GM12878 (cell line): ENCODE measurements at regions not wholly inside any gene's neighbourhood (a gene's known extent, or its start where the extent isn't known, plus 50 kb on each side); places are given as distances from the start of the nearest gene placed in this dataset.

Experiments used
- ATAC-seq: fragments of 200-7000 bp; cut with Tn5 transposase; 3 replicates; pipeline ENCODE4 v1.9.1; 2020; ENCODE audit warnings: mild to moderate bottlenecking, moderate library complexity
- BruUV-seq: library from RNA; stranded (reverse); fragments of 400-500 nt; replicated peaks from 2 replicates; lab custom pipeline; 2021; lab: Mats Ljungman, UMichigan
- CTCF ChIA-PET: fragments of 300-600 bp; sonication (Branson Sonifier 250); formaldehyde crosslinking; extraction: SDS; loops from one replicate; lab custom pipeline; 2021; ENCODE audit warnings: inconsistent platforms; lab: Yijun Ruan, JAX
- POLR2A ChIA-PET: fragments of 350-600 bp; formaldehyde crosslinking; extraction: SDS; loops from one replicate; lab custom pipeline; 2021; ENCODE audit warnings: inconsistent platforms; lab: Charles Lee
- RAD21 ChIA-PET: fragments of 300-600 bp; sonication (Branson Sonifier 250); formaldehyde crosslinking; loops from one replicate; lab custom pipeline; 2023; ENCODE audit warnings: antibody characterized with exemption; ENCODE audit not compliant: unreplicated experiment; lab: Charles Lee
- SMC1A ChIA-PET: fragments of 300-600 bp; sonication (Branson Sonifier 250); formaldehyde crosslinking; loops from one replicate; lab custom pipeline; 2023; ENCODE audit not compliant: unreplicated experiment, uncharacterized antibody; lab: Charles Lee
- DNase-seq: peaks from one replicate; pipeline ENCODE4 v3.0.0-alpha.2; 2011; ENCODE audit warnings: low read depth, low spot score
- FAIRE-seq: peaks from 3 replicates; lab custom pipeline; 2011; peaks lifted over from hg19 to GRCh38; lab: Jason Lieb, UNC
- H2AFZ ChIP-seq: 2 replicates; pipeline ENCODE4 v1.6.0; 2011; ENCODE audit warnings: low read depth, low read length, control low read depth; ENCODE audit not compliant: control insufficient read depth
- H3K27ac ChIP-seq: 2 replicates; pipeline ENCODE4 v1.5.1; 2011; ENCODE audit warnings: control low read depth; ENCODE audit not compliant: control insufficient read depth, insufficient read depth
- H3K27me3 ChIP-seq, 2 experiments: replicated peaks in 1 of 2; 2 replicates each; pipeline versions ENCODE4 v1.6.0 to v1.6.1; 2011; ENCODE audit warnings: low read length in 1 of 2; ENCODE audit not compliant: control insufficient read depth in 2 of 2, insufficient read depth in 2 of 2
- H3K36me3 ChIP-seq, 2 experiments: 2 replicates each; pipeline ENCODE4 v1.5.1; 2011; ENCODE audit warnings: low read length in 1 of 2; ENCODE audit not compliant: control insufficient read depth in 2 of 2, insufficient read depth in 2 of 2
- H3K4me1 ChIP-seq: 2 replicates; pipeline ENCODE4 v1.6.1; 2011; ENCODE audit warnings: mild to moderate bottlenecking, low read length, moderate library complexity, mixed read lengths; ENCODE audit not compliant: control insufficient read depth, insufficient read depth
- H3K4me2 ChIP-seq: 2 replicates; pipeline ENCODE4 v1.6.0; 2011; ENCODE audit warnings: control low read depth; ENCODE audit not compliant: control insufficient read depth, insufficient read depth
- H3K4me3 ChIP-seq: fragments of 200-600 bp; sonication (generic); 2 replicates; pipeline ENCODE4 v1.5.1; 2016
- H3K79me2 ChIP-seq: 2 replicates; pipeline ENCODE4 v1.6.0; 2011; ENCODE audit warnings: low read length; ENCODE audit not compliant: control insufficient read depth, insufficient read depth
- H3K9ac ChIP-seq: 2 replicates; pipeline ENCODE4 v1.8.0; 2011; ENCODE audit warnings: low read length, control low read depth, mixed read lengths; ENCODE audit not compliant: control insufficient read depth, insufficient read depth
- H3K9me3 ChIP-seq: replicated peaks from 3 replicates; pipeline ENCODE4 v1.5.1; 2011; ENCODE audit warnings: mild to moderate bottlenecking, low read length; ENCODE audit not compliant: control insufficient read depth, insufficient read depth
- H4K20me1 ChIP-seq: 2 replicates; pipeline ENCODE4 v1.6.0; 2011; ENCODE audit not compliant: control insufficient read depth, insufficient read depth
- EZH2 ChIP-seq: IDR thresholded peaks from 2 replicates; pipeline ENCODE4 v1.6.1; 2012; ENCODE audit warnings: low read depth, mild to moderate bottlenecking, control low read depth, inconsistent platforms, low read length, borderline replicate concordance; ENCODE audit not compliant: control insufficient read depth
- HSF1 ChIP-seq: fragments of 150-350 bp; IDR thresholded peaks from 2 replicates; pipeline ENCODE4 v1.6.1; 2014; ENCODE audit warnings: mild to moderate bottlenecking, low read depth, low read length
- IRF4 ChIP-seq: IDR thresholded peaks from 2 replicates; pipeline ENCODE4 v1.6.1; 2011; ENCODE audit warnings: low read depth, low read length
- LARP7 ChIP-seq: fragments of 450-650 bp; IDR thresholded peaks from 2 replicates; pipeline ENCODE4 v1.6.1; 2017; ENCODE audit warnings: mild to moderate bottlenecking
- MXI1 ChIP-seq: fragments of 150-350 bp; IDR thresholded peaks from 2 replicates; pipeline ENCODE4 v1.6.1; 2011; ENCODE audit warnings: low read depth, mild to moderate bottlenecking, inconsistent platforms, low read length, improper control_type of control experiment
- NBN ChIP-seq: fragments of 450-650 bp; IDR thresholded peaks from 2 replicates; pipeline ENCODE4 v1.6.1; 2016
- RAD21 ChIP-seq: IDR thresholded peaks from 2 replicates; pipeline ENCODE4 v1.6.1; 2011; ENCODE audit warnings: mild to moderate bottlenecking, low read depth, low read length, moderate library complexity; ENCODE audit not compliant: insufficient read depth
- RELB ChIP-seq: fragments of 450-650 bp; IDR thresholded peaks from 2 replicates; pipeline ENCODE4 v1.6.1; 2017; ENCODE audit warnings: low read depth, mild to moderate bottlenecking, moderate library complexity
- RFX5 ChIP-seq: IDR thresholded peaks from 2 replicates; pipeline ENCODE4 v1.6.1; 2011; ENCODE audit warnings: low read depth, low read length, improper control_type of control experiment
- RUNX3 ChIP-seq: IDR thresholded peaks from 2 replicates; pipeline ENCODE4 v1.6.1; 2012; ENCODE audit warnings: low read length, inconsistent platforms
- SPI1 ChIP-seq: IDR thresholded peaks from 2 replicates; pipeline ENCODE4 v1.6.1; 2011; ENCODE audit warnings: low read depth, mild to moderate bottlenecking, low read length, moderate library complexity, borderline replicate concordance; ENCODE audit not compliant: insufficient read depth
- TCF12 ChIP-seq: IDR thresholded peaks from 2 replicates; pipeline ENCODE4 v1.6.1; 2011; ENCODE audit warnings: low read depth, mild to moderate bottlenecking, low read length
- USF2 ChIP-seq: IDR thresholded peaks from 2 replicates; pipeline ENCODE4 v1.6.1; 2011; ENCODE audit warnings: low read depth, low read length, improper control_type of control experiment, borderline replicate concordance
- YBX1 ChIP-seq: fragments of 450-650 bp; IDR thresholded peaks from 2 replicates; pipeline ENCODE4 v1.6.1; 2016; ENCODE audit warnings: antibody characterized with exemption
- YY1 ChIP-seq: IDR thresholded peaks from 2 replicates; pipeline ENCODE4 v1.6.1; 2011; ENCODE audit warnings: low read depth, mild to moderate bottlenecking, low read length
- ZBED1 ChIP-seq: IDR thresholded peaks from 2 replicates; pipeline ENCODE4 v1.6.1; 2016; ENCODE audit warnings: borderline replicate concordance
- ZNF384 ChIP-seq: IDR thresholded peaks from 2 replicates; pipeline ENCODE4 v1.6.1; 2012; ENCODE audit warnings: low read depth, mild to moderate bottlenecking, low read length, improper control_type of control experiment, borderline replicate concordance
- ZNF622 ChIP-seq: fragments of 450-650 bp; IDR thresholded peaks from 2 replicates; pipeline ENCODE4 v1.6.1; 2017; ENCODE audit warnings: mild to moderate bottlenecking, inconsistent platforms
- WGBS: methylation state at CpG from one replicate; pipeline ENCODE4 v1.1.6; 2016; ENCODE audit warnings: low lambda C conversion rate; ENCODE audit not compliant: insufficient replicate concordance, insufficient coverage; ENCODE audit errors: missing lambda C conversion rate; 5-methylcytosine and 5-hydroxymethylcytosine counted together
- in situ Hi-C: fragments of 300-500 bp; cut with MboI; formaldehyde crosslinking; loops from 9 replicates; pipeline ENCODE4 v1.14.3; 2018; ENCODE audit warnings: mixed read lengths
- intact Hi-C: fragments of 100-400 bp; cut with micrococcal nuclease; formaldehyde crosslinking; loops from one replicate; pipeline ENCODE4 v1.14.2; 2022; ENCODE audit not compliant: unreplicated experiment

- POLR2A ChIA-PET: no interaction called here
- Histone ChIP-seq H3K79me2 (no peaks in the 10 kb centered on the region), H2AFZ (no peak overlapping the region), H4K20me1 (no peaks in the 10 kb centered on the region), H3K4me3 (no peak overlapping the region), H3K4me2 (no peak overlapping the region), H3K27me3 (no peaks in the 10 kb centered on the region), H3K27ac (no peak overlapping the region), H3K36me3 (no peaks in the 10 kb centered on the region), H3K9me3 (no peaks in the 10 kb centered on the region), H3K4me1 (no peaks in the 10 kb centered on the region), H3K9ac (no peak overlapping the region)
- CTCF ChIA-PET: no interaction called here
- RAD21 ChIA-PET: no interaction called here
- TF ChIP-seq HSF1: no peak
- TF ChIP-seq YBX1: no peak
- TF ChIP-seq ZBED1: no peak
- no peak for TF ChIP-seq NBN
- TF ChIP-seq ZNF622: no peak
- in situ Hi-C loops: no loop called here
- WGBS: 42% methylated on average over 2 of the region's 2 CpGs
- ATAC-seq (no peak), FAIRE-seq (no peak), DNase-seq (no peak)
- SMC1A ChIA-PET: no interaction called here
- intact Hi-C loops: no loop called here
- BruUV-seq: no TSS peak
Observed at GRCh38 chr10:2067015-2067414, 329.7 kb upstream of the ADARB2 start.

GRCh38 chr10:2054728-2055127 lies 317.4 kb upstream of the ADARB2 start:
- Histone ChIP-seq H3K9ac (no peak overlapping the region), H3K9me3 (no peaks in the 10 kb centered on the region), H3K36me3 (no peaks in the 10 kb centered on the region), H3K4me3 (no peak overlapping the region), H3K4me2 (no peak overlapping the region), H4K20me1 (no peaks in the 10 kb centered on the region), H3K27ac (no peak overlapping the region), H2AFZ (no peak overlapping the region), H3K27me3 (no peaks in the 10 kb centered on the region), H3K79me2 (no peaks in the 10 kb centered on the region), H3K4me1 (no peaks in the 10 kb centered on the region)
- CTCF ChIA-PET: no interaction called here
- POLR2A ChIA-PET: no interaction called here
- DNase-seq (no peak), ATAC-seq (no peak), FAIRE-seq (no peak)
- in situ Hi-C loops (no loop called here), intact Hi-C loops (no loop called here)
- 24% methylated on average over 3 of the region's 3 CpGs for WGBS
- SMC1A ChIA-PET: no interaction called here
- RAD21 ChIA-PET: no interaction called here
- no TSS peak for BruUV-seq
- no peak for TF ChIP-seq RUNX3
- TF ChIP-seq EZH2: no peak
- no peak for TF ChIP-seq MXI1
- TF ChIP-seq IRF4: no peak
- TF ChIP-seq SPI1: no peak
- no peak for TF ChIP-seq RFX5
- no peak for TF ChIP-seq RAD21
- no peak for TF ChIP-seq USF2
- no peak for TF ChIP-seq YY1
- no peak for TF ChIP-seq ZNF384
- no peak for TF ChIP-seq LARP7
- no peak for TF ChIP-seq RELB
- TF ChIP-seq ZNF622: no peak
- no peak for TF ChIP-seq TCF12
